SK-N-SH (cell line): ENCODE measurements at regions not wholly inside any gene's neighbourhood (a gene's known extent, or its start where the extent isn't known, plus 50 kb on each side); places are given as distances from the start of the nearest gene placed in this dataset.

Source experiments
- CTCF ChIA-PET: fragments of 300-600, 350-600 bp; formaldehyde crosslinking; extraction: SDS; loops from one replicate; lab custom pipeline; 2021; lab: Yijun Ruan, JAX
- POLR2A ChIA-PET: fragments of 350-600 bp; sonication (Branson Sonifier 250); formaldehyde crosslinking; extraction: SDS; loops from one replicate; lab custom pipeline; 2020; ENCODE audit warnings: antibody characterized with exemption, inconsistent platforms; lab: Yijun Ruan, JAX
- DNase-seq: peaks from one replicate; pipeline ENCODE4 v3.0.0; 2012
- H2AFZ ChIP-seq: fragments of 200-600 bp; sonication (generic); 2 replicates; pipeline ENCODE4 v1.8.1; 2016; ENCODE audit warnings: antibody characterized with exemption, mild to moderate bottlenecking, low read depth
- H3F3A ChIP-seq: fragments of 200-600 bp; sonication (generic); replicated peaks from 2 replicates; pipeline ENCODE3; 2016; ENCODE audit warnings: antibody characterized with exemption, mild to moderate bottlenecking; ENCODE audit not compliant: insufficient read depth
- H3K27ac ChIP-seq, 2 experiments: fragments of 200-500 bp in 1 of 2; fragments of 200-600 bp in 1 of 2; sonication (Bioruptor generic) in 1 of 2; sonication (generic), shearing (Covaris generic) in 1 of 2; 2 replicates each; pipeline versions ENCODE4 v1.5.1 to v1.6.1; 2014 to 2016; ENCODE audit warnings: low read depth in 2 of 2, inconsistent platforms in 1 of 2, low read length in 1 of 2, mild to moderate bottlenecking in 1 of 2, mixed read lengths in 1 of 2
- H3K27me3 ChIP-seq: fragments of 200-600 bp; sonication (generic), shearing (Covaris generic); 2 replicates; pipeline ENCODE4 v1.6.1; 2016; ENCODE audit warnings: mixed run types; ENCODE audit not compliant: insufficient read depth
- H3K36me3 ChIP-seq, 2 experiments: fragments of 200-500 bp in 1 of 2; fragments of 200-600 bp in 1 of 2; sonication (Bioruptor generic) in 1 of 2; sonication (generic) in 1 of 2; replicated peaks in 1 of 2; 2 replicates each; pipeline versions ENCODE3 to v1.5.1; 2014 to 2016; ENCODE audit warnings: low read length in 1 of 2, mild to moderate bottlenecking in 1 of 2; ENCODE audit not compliant: insufficient read depth in 2 of 2, control insufficient read depth in 1 of 2
- H3K4me1 ChIP-seq, 2 experiments: fragments of 200-500 bp in 1 of 2; fragments of 200-600 bp in 1 of 2; sonication (Bioruptor generic) in 1 of 2; sonication (generic), shearing (Covaris generic) in 1 of 2; 2 replicates each; pipeline versions ENCODE4 v1.5.1 to v1.6.1; 2014 to 2016; ENCODE audit warnings: low read depth in 1 of 2, low read length in 1 of 2, mixed run types in 1 of 2; ENCODE audit not compliant: insufficient read depth in 2 of 2, control insufficient read depth in 1 of 2
- H3K4me2 ChIP-seq: fragments of 200-600 bp; sonication (generic), shearing (Covaris generic); 2 replicates; pipeline ENCODE4 v1.6.1; 2017; ENCODE audit warnings: mixed run types
- H3K4me3 ChIP-seq, 2 experiments: fragments of 200-500 bp in 1 of 2; fragments of 200-600 bp in 1 of 2; sonication (Bioruptor generic) in 1 of 2; sonication (generic), shearing (Covaris generic) in 1 of 2; 2 replicates each; pipeline versions ENCODE4 v1.5.1 to v1.8.1; 2014 to 2016; ENCODE audit warnings: low read depth in 2 of 2, inconsistent platforms in 1 of 2, low read length in 1 of 2, mild to moderate bottlenecking in 1 of 2, mixed read lengths in 1 of 2, moderate library complexity in 1 of 2
- H3K79me2 ChIP-seq: fragments of 200-600 bp; sonication (generic); 2 replicates; pipeline ENCODE4 v1.8.1; 2017; ENCODE audit warnings: mild to moderate bottlenecking; ENCODE audit not compliant: insufficient read depth
- H3K9ac ChIP-seq: fragments of 200-600 bp; sonication (generic); 2 replicates; pipeline ENCODE4 v1.6.1; 2017; ENCODE audit warnings: mixed run types
- H3K9me2 ChIP-seq: fragments of 200-600 bp; sonication (generic); 2 replicates; pipeline ENCODE4 v1.6.1; 2017; ENCODE audit warnings: mixed run types
- H3K9me3 ChIP-seq: fragments of 200-600 bp; sonication (generic); 2 replicates; pipeline ENCODE4 v1.6.1; 2017; ENCODE audit warnings: mixed run types, mild to moderate bottlenecking, moderate library complexity
- H4K20me1 ChIP-seq: fragments of 200-600 bp; sonication (generic); 2 replicates; pipeline ENCODE4 v1.6.1; 2017; ENCODE audit warnings: mild to moderate bottlenecking, mixed run types; ENCODE audit not compliant: insufficient read depth
- CTCF ChIP-seq: fragments of 200-600 bp; sonication (generic); IDR thresholded peaks from 2 replicates; pipeline ENCODE4 v1.6.1; 2017; ENCODE audit warnings: antibody characterized with exemption, mild to moderate bottlenecking, moderate library complexity
- EZH2phosphoT487 ChIP-seq: fragments of 200-600 bp; sonication (generic); IDR thresholded peaks from 2 replicates; pipeline ENCODE4 v1.6.1; 2017; ENCODE audit warnings: low read depth, mixed run types, mild to moderate bottlenecking, antibody characterized with exemption, moderate library complexity, borderline replicate concordance
- PBX3 ChIP-seq: IDR thresholded peaks from 2 replicates; pipeline ENCODE4; 2012
- RCOR1 ChIP-seq: fragments of 150-350 bp; IDR thresholded peaks from 2 replicates; pipeline ENCODE4 v1.6.1; 2017; ENCODE audit warnings: antibody characterized with exemption, low read length
- TCF12 ChIP-seq: IDR thresholded peaks from 2 replicates; pipeline ENCODE4 v1.4.0; 2012
- USF2 ChIP-seq: fragments of 150-350 bp; IDR thresholded peaks from 2 replicates; pipeline ENCODE4 v1.6.1; 2017; ENCODE audit warnings: antibody characterized with exemption, low read length, low read depth, borderline replicate concordance
- YY1 ChIP-seq: IDR thresholded peaks from 2 replicates; pipeline ENCODE4 v1.4.0; 2012; ENCODE audit warnings: low read depth, mild to moderate bottlenecking
- WGBS: methylation state at CpG from one replicate; pipeline ENCODE4 v1.1.6; 2017; ENCODE audit warnings: low lambda C conversion rate; 5-methylcytosine and 5-hydroxymethylcytosine counted together

GRCh38 chr2:185894223-185894622, 155.6 kb downstream of the FSIP2 start:
- POLR2A ChIA-PET, result no interaction called here

More at GRCh38 chr2:185894223-185894622, 155.6 kb downstream of the FSIP2 start:
- Histone ChIP-seq H3K27ac (no peak overlapping the region), H3K27me3 (no peaks in the 10 kb centered on the region), H3K79me2 (no peaks in the 10 kb centered on the region), H3K4me2 (no peak overlapping the region), H3K36me3 (no peaks in the 10 kb centered on the region), H3K9ac (no peak overlapping the region), H3F3A (no peaks in the 10 kb centered on the region), H2AFZ (no peak overlapping the region), H3K9me3 (no peaks in the 10 kb centered on the region), H3K4me1 (no peaks in the 10 kb centered on the region), H4K20me1 (no peaks in the 10 kb centered on the region), H3K4me3 (no peak overlapping the region), H3K9me2 (no peaks in the 10 kb centered on the region)
- WGBS, result 67% methylated on average over 2 of the region's 2 CpGs
- CTCF ChIA-PET, result interaction anchor here (1.3 kb wide), 1 partner anchor 86 kb away, joined by 3 read pairs; no protein-coding TSS in a partner anchor
- TF ChIP-seq YY1, result no peak
- TF ChIP-seq CTCF, result no peak
- TF ChIP-seq PBX3, result no peak
- TF ChIP-seq TCF12, result no peak
- no peak for TF ChIP-seq USF2
- no peak for TF ChIP-seq RCOR1
- no peak for TF ChIP-seq EZH2phosphoT487
- DNase-seq, result no peak
